D341Med (cell line): ENCODE measurements at regions not wholly inside any gene's neighbourhood (a gene's known extent, or its start where the extent isn't known, plus 50 kb on each side); places are given as distances from the start of the nearest gene placed in this dataset.

ENCODE experiments used
- DNase-seq: peaks from one replicate; pipeline ENCODE4 v3.0.0; 2012; ENCODE audit warnings: low spot score

GRCh38 chr4:136927172-136927571 is 605.1 kb downstream of the PCDH18 start:
- no peak for DNase-seq

GRCh38 chr4:136925203-136925602 is 607.1 kb downstream of the PCDH18 start:
- DNase-seq: no peak

- DNase-seq: no peak
Observed at GRCh38 chr4:136922066-136922465, 610.2 kb downstream of the PCDH18 start.

- no peak for DNase-seq
Observed at GRCh38 chr4:136920092-136920881, 612.0 kb downstream of the PCDH18 start.

GRCh38 chr4:136918772-136919171 is 613.5 kb downstream of the PCDH18 start:
- no peak for DNase-seq

DNA sequence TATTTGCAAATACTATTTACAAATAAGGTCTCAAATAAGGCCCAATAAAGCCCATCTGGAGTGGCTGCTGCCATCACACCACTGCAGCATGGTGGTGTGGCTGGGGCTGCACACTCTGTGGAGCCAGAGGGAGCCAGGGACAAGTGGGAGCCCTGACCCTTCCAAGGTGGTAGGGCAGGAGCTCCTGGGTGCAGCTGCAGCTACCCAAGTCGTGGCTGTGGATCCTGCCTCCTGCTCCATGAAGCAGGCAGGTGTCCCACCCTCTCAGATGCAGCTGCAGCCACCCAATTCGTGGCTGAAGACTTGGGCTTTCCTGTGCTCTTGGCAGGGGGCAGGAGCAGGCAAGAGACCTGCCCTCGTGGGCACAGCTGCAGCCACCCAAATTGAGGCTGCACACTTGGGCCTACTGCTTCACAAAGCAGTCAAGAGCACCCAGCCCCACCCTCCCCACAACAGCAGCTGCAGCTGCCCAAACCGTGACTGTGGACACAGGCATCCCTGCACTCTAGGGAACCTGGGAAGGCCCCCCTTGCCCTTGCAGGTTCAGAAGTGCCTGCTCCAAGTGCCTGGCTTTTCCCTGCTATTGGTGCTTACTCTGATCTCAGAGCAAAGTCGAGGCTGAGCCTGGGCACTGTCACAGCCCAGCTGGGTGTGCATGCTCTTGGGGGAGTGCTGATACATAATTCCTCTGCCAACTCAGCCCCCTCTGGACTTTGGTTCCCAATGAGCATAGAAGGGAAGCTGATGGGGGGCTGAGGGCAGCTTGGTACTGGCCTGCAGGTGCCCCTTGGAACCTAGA is 614.8 kb downstream of the PCDH18 start:
- no peak for DNase-seq

GRCh38 chr4:136909626-136910025 is 622.7 kb downstream of the PCDH18 start:
- no peak for DNase-seq

DNA sequence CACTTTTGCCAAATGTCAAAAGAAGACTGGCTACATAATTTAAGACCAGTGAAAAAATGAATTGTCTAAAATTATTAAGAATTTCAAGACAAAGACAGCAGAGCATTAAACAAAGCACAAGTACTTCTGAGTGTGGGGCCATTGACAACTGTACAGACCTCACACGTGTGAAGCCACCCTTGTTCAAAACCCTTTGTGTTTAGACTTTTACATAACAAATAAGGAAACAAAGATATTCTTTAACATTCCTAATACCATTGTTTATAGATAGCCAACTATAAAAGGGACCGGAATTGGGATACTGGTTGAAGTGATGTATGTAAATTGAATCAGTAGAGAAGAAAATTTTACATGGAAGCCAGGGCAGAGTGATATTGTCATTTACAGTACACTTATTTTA is 624.2 kb downstream of the PCDH18 start:
- DNase-seq: no peak

DNA sequence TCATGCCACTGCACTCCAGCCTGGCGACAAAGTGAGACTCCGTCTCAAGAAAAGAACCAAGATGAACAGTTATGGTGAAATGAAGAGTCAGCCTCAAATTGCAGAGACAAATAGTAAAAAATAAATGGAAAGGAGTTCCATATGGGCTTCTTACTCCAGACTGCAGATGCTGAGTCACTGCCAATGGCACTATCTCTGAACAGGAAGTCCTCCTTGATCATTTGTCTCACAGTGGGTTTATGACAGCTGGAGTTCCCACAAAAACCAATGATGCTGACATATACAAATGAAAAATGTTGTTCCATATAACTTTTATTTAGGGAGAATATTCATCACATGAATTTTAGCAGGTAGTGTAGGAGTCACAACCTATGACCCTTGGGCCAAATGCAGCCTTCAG is 631.6 kb downstream of the PCDH18 start:
- DNase-seq: no peak

- DNase-seq: no peak
Observed at GRCh38 chr4:136898590-136899248, 633.6 kb downstream of the PCDH18 start.

- DNase-seq: no peak
Observed at GRCh38 chr4:136893573-136893972, 638.7 kb downstream of the PCDH18 start.

DNA sequence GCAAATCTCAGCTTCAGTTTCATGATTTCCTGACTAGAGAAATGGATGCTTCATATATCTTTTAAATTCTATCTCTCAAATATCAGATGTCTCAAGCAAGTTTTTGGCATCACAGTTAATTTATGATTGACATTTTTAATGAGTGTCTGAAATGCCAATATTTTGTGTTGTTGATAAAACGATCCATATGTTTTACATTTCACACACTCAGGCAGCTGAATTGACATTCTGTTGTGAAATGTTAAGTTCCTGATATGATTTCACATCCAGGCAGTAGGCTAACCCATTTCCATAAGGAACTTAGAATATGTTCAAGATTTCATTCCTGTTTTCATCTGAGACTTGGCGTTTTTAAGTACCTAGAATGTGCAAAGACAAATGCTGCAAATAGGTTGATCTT is 650.6 kb downstream of the PCDH18 start:
- DNase-seq: no peak

DNA sequence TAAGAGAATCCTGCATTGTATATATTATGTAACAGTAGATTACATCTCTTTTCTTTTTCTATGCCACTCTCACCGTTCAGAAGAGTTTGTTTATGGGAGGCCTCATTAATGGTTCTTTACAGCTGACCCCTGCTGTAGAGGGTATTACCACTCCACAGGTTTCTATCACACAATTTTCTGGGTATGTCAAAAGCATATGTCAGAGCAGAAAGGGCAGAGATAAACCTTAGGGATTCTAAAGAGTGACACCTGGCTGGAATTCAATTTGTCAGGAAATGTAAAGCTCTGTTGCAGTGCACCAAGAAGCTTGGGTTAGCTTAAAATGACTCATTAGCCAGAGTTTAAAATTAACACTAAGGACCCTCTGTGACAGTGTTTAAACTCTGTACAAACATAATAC is 658.7 kb downstream of the PCDH18 start:
- no peak for DNase-seq

DNA sequence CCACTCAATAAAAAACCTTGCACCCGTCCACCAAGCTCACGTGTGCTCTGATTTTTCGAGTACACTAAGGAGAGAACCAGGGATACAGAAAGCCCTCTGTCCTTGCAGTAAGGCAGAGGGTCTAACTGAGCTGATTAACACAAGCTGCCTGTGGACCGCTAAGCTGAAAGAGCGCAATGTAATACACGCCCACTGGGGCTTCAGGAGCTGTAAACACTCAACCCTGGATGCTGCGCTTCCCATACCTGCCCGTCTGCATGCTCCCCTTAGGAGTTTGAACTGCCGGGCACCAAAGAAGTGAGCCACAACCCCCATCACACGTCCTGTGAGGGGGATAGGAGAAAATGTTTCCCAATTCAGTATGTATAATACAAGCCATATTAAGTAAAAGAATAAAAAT is 664.8 kb downstream of the PCDH18 start:
- DNase-seq: no peak

DNA sequence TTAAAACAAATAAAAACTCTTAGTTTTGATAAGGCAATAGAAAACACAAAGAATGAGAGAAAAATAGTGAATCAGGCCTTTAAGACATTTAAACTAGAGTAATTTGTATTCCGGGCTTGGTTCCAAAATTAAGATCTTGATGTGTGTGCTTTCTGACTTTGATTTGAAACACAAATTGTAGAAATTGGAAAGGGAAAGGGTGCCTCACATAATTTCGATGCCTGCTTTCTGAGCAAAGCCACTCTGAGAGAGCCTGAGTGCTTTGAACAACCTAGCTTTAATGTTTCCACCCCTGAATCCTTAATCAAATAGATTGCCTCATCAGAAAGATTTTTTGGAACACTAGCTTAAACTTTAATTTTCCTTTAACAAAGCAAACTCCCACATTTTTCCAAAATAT is 666.8 kb downstream of the PCDH18 start:
- DNase-seq: no peak

DNA sequence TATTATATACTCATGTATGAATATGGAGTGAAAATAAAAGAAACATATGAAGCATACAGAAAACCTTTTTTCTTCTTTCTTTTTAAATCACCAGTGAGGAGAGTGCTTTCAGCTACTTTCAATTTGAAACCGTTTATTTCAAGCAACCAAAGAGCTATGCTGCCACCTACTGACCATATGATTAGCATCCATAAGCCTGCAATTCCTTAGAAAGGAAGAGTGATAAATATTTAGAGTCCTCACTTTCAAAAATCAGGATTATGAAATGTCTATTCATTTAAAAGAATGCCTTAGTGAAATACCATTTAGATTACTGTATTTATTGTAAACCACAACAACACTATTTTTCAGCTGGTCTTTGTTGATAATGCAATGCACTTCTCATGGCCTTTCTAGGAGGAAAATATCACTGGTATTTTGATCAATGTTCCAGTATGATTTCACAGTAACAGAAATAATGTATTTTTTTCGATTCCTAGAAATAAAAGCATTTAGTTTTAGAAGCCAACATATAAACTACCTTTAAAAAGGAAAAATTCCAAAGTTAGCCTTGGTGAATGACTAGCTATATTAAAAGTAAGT is 667.6 kb downstream of the PCDH18 start:
- peak; percentile 30 for DNase-seq

DNA sequence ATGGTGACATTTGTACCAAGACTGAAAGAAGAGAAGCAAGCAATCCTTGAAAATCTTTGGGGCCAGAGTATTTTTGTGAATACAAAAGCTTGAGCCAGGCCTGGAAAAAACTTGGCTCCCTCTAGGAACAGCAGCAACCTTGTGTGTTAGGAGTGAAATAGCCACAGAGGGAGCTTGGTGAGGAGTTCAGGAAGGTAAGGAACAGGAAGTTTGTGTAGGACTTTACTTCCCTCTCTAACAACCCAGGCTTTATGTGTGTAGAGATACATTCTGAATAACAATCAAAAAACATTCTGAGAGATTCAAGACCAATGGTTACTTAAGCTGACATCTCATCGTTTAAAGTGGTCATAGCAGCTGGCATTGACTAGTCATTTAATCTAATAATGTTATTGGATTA is 668.5 kb downstream of the PCDH18 start:
- no peak for DNase-seq

DNA sequence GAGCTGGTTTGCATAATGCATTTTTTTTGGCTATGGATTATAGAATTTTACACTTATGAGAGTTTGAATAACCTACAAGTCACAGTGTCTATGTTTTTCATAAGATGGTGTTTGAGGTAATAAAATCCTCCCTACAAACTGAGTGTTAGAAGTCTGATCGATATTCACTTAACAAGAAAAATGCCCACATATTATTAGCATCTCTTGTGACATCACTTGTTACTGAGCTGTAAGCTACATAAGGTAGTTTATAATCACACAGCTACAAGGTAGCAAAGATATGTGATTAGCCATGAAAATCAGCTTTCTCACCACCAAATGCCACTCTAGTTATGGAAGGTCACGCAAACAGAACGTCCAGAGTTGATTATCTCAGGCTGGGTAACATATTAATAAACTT is 669.6 kb downstream of the PCDH18 start:
- no peak for DNase-seq

DNA sequence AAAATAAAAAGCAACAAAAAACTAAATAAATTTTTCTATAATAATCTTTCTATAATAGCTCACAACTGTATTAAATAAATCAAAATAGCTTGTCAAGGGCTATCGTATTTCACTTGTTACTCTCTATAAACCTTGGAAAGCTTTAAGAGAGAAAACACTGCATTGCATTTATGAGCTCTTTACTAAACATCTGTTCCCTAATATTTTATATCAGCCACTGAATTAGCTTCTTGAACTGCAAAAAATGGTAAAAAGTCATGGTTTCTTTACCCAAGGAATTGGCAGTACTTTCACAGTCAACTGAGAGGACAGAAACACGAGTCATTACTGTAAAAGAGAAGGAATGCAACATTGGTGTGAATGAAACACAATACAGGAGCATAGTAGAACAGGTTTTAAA is 671.2 kb downstream of the PCDH18 start:
- no peak for DNase-seq

- no peak for DNase-seq
Observed at GRCh38 chr4:136858903-136859302, 673.4 kb downstream of the PCDH18 start.

- DNase-seq: no peak
Observed at GRCh38 chr4:136855886-136856285, 676.4 kb downstream of the PCDH18 start.

- no peak for DNase-seq
Observed at GRCh38 chr4:136850446-136850845, 681.8 kb downstream of the PCDH18 start.
